ENCODE measurements at regions not wholly inside any gene's neighbourhood (a gene's known extent, or its start where the extent isn't known, plus 50 kb on each side); places are given as distances from the start of the nearest gene placed in this dataset.

DNA sequence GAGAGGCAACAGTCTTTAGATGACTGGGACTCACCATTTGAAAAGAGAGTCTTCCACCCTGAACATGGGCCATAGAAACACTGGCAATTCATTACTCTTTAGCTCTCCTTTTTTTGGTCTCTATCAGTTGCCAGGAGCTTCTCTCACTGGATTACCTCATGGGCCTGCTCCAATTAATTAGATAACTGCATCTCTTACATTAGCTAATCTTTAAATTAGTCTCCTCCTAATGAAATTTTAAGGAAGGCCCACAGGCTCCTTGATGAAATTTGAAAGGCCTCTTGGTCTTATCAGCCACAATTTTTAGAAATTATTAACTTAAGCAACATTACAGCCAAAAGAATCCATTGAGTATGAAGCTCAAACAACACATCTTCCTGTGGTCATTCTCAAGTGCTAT, 184.4 kb downstream of the UNC5CL start:
- Histone ChIP-seq H3K4me1 (ENCODE audit: low read length) (no peaks in the 10 kb centered on the region), H3K4me3 (ENCODE audit: low read length) (no peak overlapping the region), H4K20me1 (ENCODE audit: insufficient read depth, low read length) (no peaks in the 10 kb centered on the region), H3K9me2 (replicated peaks; ENCODE audit: insufficient read depth, low read length) (no peaks in the 10 kb centered on the region), H3K36me3 (replicated peaks; ENCODE audit: insufficient read depth, low read length) (no peaks in the 10 kb centered on the region), H3K27ac (ENCODE audit: low read length) (no peak overlapping the region), H2AFZ (ENCODE audit: low read length) (no peak overlapping the region), H3K4me2 (ENCODE audit: low read depth, low read length) (no peak overlapping the region), H3K79me2 (ENCODE audit: low read length) (no peaks in the 10 kb centered on the region), H3K9me3 (replicated peaks; ENCODE audit: insufficient read depth, low read length) (no peaks in the 10 kb centered on the region), H3K27me3 (replicated peaks; ENCODE audit: insufficient read depth, low read length) (no peaks in the 10 kb centered on the region), H3F3A (ENCODE audit: insufficient read depth, low read length) (no peaks in the 10 kb centered on the region), H3K9ac (ENCODE audit: low read length) (no peak overlapping the region)
- DNase-seq: no peak
- TF ChIP-seq, protein P1, sequence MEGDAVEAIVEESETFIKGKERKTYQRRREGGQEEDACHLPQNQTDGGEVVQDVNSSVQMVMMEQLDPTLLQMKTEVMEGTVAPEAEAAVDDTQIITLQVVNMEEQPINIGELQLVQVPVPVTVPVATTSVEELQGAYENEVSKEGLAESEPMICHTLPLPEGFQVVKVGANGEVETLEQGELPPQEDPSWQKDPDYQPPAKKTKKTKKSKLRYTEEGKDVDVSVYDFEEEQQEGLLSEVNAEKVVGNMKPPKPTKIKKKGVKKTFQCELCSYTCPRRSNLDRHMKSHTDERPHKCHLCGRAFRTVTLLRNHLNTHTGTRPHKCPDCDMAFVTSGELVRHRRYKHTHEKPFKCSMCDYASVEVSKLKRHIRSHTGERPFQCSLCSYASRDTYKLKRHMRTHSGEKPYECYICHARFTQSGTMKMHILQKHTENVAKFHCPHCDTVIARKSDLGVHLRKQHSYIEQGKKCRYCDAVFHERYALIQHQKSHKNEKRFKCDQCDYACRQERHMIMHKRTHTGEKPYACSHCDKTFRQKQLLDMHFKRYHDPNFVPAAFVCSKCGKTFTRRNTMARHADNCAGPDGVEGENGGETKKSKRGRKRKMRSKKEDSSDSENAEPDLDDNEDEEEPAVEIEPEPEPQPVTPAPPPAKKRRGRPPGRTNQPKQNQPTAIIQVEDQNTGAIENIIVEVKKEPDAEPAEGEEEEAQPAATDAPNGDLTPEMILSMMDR (IDR thresholded peaks at IDR 0.05; ENCODE audit: low read length): no peak
- TF ChIP-seq EZH2phosphoT487 (IDR thresholded peaks at IDR 0.05; ENCODE audit: low read length): no peak
- no peak for TF ChIP-seq EZH2 (optimal IDR thresholded peaks at IDR 0.05; ENCODE audit: low read depth, low read length)

DNA sequence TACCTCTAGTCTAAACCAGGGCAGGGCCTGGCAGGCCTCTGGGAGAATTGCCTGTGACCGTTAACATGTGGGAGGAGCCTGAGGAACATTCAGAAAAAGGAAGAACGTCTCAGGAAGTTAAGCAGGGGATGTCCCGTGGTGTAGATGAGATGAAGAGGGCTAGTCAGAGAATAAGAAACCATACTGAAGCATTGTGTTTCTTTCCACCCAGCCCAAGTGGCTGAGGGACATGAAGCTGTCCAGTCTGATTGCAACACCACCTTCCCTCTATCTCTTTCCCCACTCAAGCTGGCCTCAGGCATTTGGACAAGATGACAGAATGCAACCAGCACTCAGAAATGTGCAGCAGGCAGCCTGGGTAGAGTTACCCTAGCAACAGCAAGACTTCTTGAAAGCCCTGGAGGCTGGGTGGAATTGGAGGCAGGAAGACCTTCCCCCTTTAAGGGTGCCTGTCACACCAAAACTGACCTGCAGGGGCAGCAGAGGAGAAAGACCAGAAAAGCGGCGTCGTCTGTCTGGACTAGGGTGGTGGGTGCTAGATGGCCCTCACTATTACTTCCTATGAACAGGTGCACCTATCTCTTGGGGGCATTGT, 186.1 kb downstream of the UNC5CL start:
- Histone ChIP-seq H4K20me1 (ENCODE audit: insufficient read depth, low read length) (no peaks in the 10 kb centered on the region), H3K9me3 (replicated peaks; ENCODE audit: insufficient read depth, low read length) (no peaks in the 10 kb centered on the region), H3K4me2 (ENCODE audit: low read depth, low read length) (no peak overlapping the region), H3K4me3 (ENCODE audit: low read length) (no peak overlapping the region), H3K27me3 (replicated peaks; ENCODE audit: insufficient read depth, low read length) (no peaks in the 10 kb centered on the region), H3K4me1 (ENCODE audit: low read length) (no peaks in the 10 kb centered on the region), H3F3A (ENCODE audit: insufficient read depth, low read length) (no peaks in the 10 kb centered on the region), H3K27ac (ENCODE audit: low read length) (no peak overlapping the region), H3K9ac (ENCODE audit: low read length) (no peak overlapping the region), H3K79me2 (ENCODE audit: low read length) (no peaks in the 10 kb centered on the region), H3K36me3 (replicated peaks; ENCODE audit: insufficient read depth, low read length) (no peaks in the 10 kb centered on the region), H2AFZ (ENCODE audit: low read length) (no peak overlapping the region), H3K9me2 (replicated peaks; ENCODE audit: insufficient read depth, low read length) (no peaks in the 10 kb centered on the region)
- TF ChIP-seq, protein P1 (IDR thresholded peaks at IDR 0.05; ENCODE audit: low read length): peak; percentile 23
- TF ChIP-seq EZH2phosphoT487 (IDR thresholded peaks at IDR 0.05; ENCODE audit: low read length) (no peak), EZH2 (optimal IDR thresholded peaks at IDR 0.05; ENCODE audit: low read depth, low read length) (no peak)
- DNase-seq: no peak

DNA sequence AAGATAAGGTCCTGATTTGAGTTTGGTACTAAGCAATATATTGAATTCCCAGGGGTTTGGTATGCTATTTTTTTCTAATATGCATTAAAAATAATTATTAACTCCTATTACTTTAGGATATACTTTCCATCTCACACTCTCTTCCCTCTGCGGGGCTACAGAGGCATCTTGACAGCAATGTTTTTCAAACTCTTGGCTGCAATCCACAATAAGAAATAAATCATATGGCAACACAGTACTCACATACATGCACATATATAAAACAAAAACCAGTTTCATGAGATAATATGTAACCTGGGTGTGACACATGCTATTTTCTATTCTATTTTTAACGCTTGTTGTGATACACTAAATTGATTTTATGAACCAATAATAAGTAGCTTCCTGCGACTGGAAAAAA, 189.5 kb downstream of the UNC5CL start:
- H3K9me3 ChIP-seq (replicated peaks; ENCODE audit: insufficient read depth, low read length): no peaks in the 10 kb centered on the region
- H3K4me3 ChIP-seq (ENCODE audit: low read length): no peak overlapping the region
- no peaks in the 10 kb centered on the region for H3K36me3 ChIP-seq (replicated peaks; ENCODE audit: insufficient read depth, low read length)
- no peaks in the 10 kb centered on the region for H3K79me2 ChIP-seq (ENCODE audit: low read length)
- H3K27me3 ChIP-seq (replicated peaks; ENCODE audit: insufficient read depth, low read length): no peaks in the 10 kb centered on the region
- H4K20me1 ChIP-seq (ENCODE audit: insufficient read depth, low read length): no peaks in the 10 kb centered on the region
- no peaks in the 10 kb centered on the region for H3K4me1 ChIP-seq (ENCODE audit: low read length)
- no peaks in the 10 kb centered on the region for H3F3A ChIP-seq (ENCODE audit: insufficient read depth, low read length)
- H3K9me2 ChIP-seq (replicated peaks; ENCODE audit: insufficient read depth, low read length): no peaks in the 10 kb centered on the region
- H2AFZ ChIP-seq (ENCODE audit: low read length): no peak overlapping the region
- TF ChIP-seq, protein P1 (IDR thresholded peaks at IDR 0.05; ENCODE audit: low read length): no peak
- TF ChIP-seq EZH2 (optimal IDR thresholded peaks at IDR 0.05; ENCODE audit: low read depth, low read length) (no peak), EZH2phosphoT487 (IDR thresholded peaks at IDR 0.05; ENCODE audit: low read length) (no peak)
- H3K9ac ChIP-seq (ENCODE audit: low read length): no peak overlapping the region
- H3K4me2 ChIP-seq (ENCODE audit: low read depth, low read length): no peak overlapping the region
- H3K27ac ChIP-seq (ENCODE audit: low read length): no peak overlapping the region
- no peak for DNase-seq

Measured in MM.1S (cell line).